Activated CD8-positive, alpha-beta T cell treated with anti-CD3 and anti-CD28 coated beads, Interleukin-2, amount 10 ng/mL, durations not matched to agents 7 days and 5 days (primary cell): ENCODE measurements at regions not wholly inside any gene's neighbourhood (a gene's known extent, or its start where the extent isn't known, plus 50 kb on each side); places are given as distances from the start of the nearest gene placed in this dataset.
"Not testable (repeated sequence)": the region's sequence is repeated elsewhere in the genome, so short reads cannot be mapped to it uniquely, and the experiment has no call there.

Source experiments
- ATAC-seq: fragments of 150-1000 bp; cut with Tn5 transposase; one replicate; pipeline ENCODE4 v1.10.0; 2021; ENCODE audit warnings: moderate library complexity
- CTCF ChIA-PET: fragments of 350-600 bp; sonication (Branson Sonifier 250); formaldehyde crosslinking; loops from one replicate; lab custom pipeline; 2021; ENCODE audit warnings: antibody characterized with exemption; lab: Charles Lee
- POLR2A ChIA-PET: fragments of 350-600 bp; sonication (Branson Sonifier 250); formaldehyde crosslinking; loops from one replicate; lab custom pipeline; 2021; ENCODE audit warnings: antibody characterized with exemption; lab: Charles Lee
- DNase-seq: peaks from one replicate; pipeline ENCODE4 v3.0.0-alpha.2; 2020
- H3K27ac Mint-ChIP-seq: one replicate; pipeline ENCODE4 v1.8.0; 2021; ENCODE audit warnings: mild to moderate bottlenecking, mixed read lengths
- H3K27me3 Mint-ChIP-seq: one replicate; pipeline ENCODE4 v1.8.0; 2021; ENCODE audit warnings: low read depth, mixed read lengths
- H3K36me3 Mint-ChIP-seq: one replicate; pipeline ENCODE4 v1.8.0; 2021; ENCODE audit warnings: low read depth, mixed read lengths
- H3K4me1 Mint-ChIP-seq: one replicate; pipeline ENCODE4 v1.8.0; 2021; ENCODE audit warnings: low read depth, mixed read lengths
- H3K4me3 Mint-ChIP-seq: one replicate; pipeline ENCODE4 v1.8.0; 2021; ENCODE audit warnings: mild to moderate bottlenecking, mixed read lengths
- H3K9me3 Mint-ChIP-seq: one replicate; pipeline ENCODE4 v1.8.0; 2022; ENCODE audit warnings: mixed read lengths; ENCODE audit not compliant: insufficient read depth

GRCh38 chr14:21825149-21825743 lies 151.6 kb upstream of the OR4E1 start:
- no peak overlapping the region for H3K27ac Mint-ChIP-seq
- H3K4me3 Mint-ChIP-seq: peak overlapping the region; percentile 35
- H3K27me3 Mint-ChIP-seq: peaks cover 35% of the 10 kb centered on the region
- POLR2A ChIA-PET: interaction anchor here (0.5 to 1.0 kb wide), 2 partner anchors 602 to 707 kb away, joined by 3 to 4 read pairs; no protein-coding TSS in a partner anchor
- no peaks in the 10 kb centered on the region for H3K36me3 Mint-ChIP-seq
- CTCF ChIA-PET: interaction anchor here (0.7 to 2.8 kb wide), 23 partner anchors 11 to 745 kb away, joined by 3 to 23 read pairs (median 4); no protein-coding TSS in a partner anchor
- ATAC-seq: peak; percentile 95
- H3K4me1 Mint-ChIP-seq: peaks cover 4% of the 10 kb centered on the region
- no peaks in the 10 kb centered on the region for H3K9me3 Mint-ChIP-seq
- peak; percentile 62 for DNase-seq

DNA sequence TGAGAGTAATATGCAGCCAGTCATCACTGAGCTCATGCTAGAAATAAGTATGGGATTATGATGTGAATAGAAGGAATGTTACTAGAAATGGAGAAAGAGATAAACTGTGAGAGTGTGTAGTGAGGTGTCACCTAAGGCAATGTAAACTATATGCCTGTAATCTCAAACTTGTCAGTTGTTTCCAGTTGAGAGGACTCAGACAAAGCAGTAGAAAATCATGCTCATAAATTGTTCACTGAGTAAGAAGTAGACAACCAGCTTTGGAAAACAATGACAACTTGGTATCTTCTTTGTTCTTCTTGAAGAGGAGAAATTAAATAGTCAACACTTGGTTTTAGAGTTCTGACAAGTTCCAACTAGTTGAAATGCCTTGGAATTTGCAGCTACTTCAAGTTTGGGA lies 148.5 kb upstream of the OR4E1 start:
- CTCF ChIA-PET: interaction anchor here (1.0 kb wide), 2 partner anchors 25 to 30 kb away, joined by 3 to 4 read pairs; no protein-coding TSS in a partner anchor
- POLR2A ChIA-PET: no interaction called here
- no peak for DNase-seq
- H3K27me3 Mint-ChIP-seq: peaks cover 29% of the 10 kb centered on the region
- peaks cover 4% of the 10 kb centered on the region for H3K4me1 Mint-ChIP-seq
- no peak overlapping the region for H3K4me3 Mint-ChIP-seq
- no peaks in the 10 kb centered on the region for H3K9me3 Mint-ChIP-seq
- no peak for ATAC-seq
- H3K36me3 Mint-ChIP-seq: no peaks in the 10 kb centered on the region
- H3K27ac Mint-ChIP-seq: no peak overlapping the region

GRCh38 chr14:21820631-21821030 lies 147.0 kb upstream of the OR4E1 start:
- no peak overlapping the region for H3K4me3 Mint-ChIP-seq
- peaks cover 4% of the 10 kb centered on the region for H3K4me1 Mint-ChIP-seq
- no peak overlapping the region for H3K27ac Mint-ChIP-seq
- CTCF ChIA-PET: interaction anchor here (1.0 to 2.7 kb wide), 3 partner anchors 52 to 750 kb away, joined by 4 to 6 read pairs (median 4); no protein-coding TSS in a partner anchor
- no peaks in the 10 kb centered on the region for H3K36me3 Mint-ChIP-seq
- no peaks in the 10 kb centered on the region for H3K9me3 Mint-ChIP-seq
- ATAC-seq: no peak
- no peak for DNase-seq
- peaks cover 28% of the 10 kb centered on the region for H3K27me3 Mint-ChIP-seq
- POLR2A ChIA-PET: no interaction called here

DNA sequence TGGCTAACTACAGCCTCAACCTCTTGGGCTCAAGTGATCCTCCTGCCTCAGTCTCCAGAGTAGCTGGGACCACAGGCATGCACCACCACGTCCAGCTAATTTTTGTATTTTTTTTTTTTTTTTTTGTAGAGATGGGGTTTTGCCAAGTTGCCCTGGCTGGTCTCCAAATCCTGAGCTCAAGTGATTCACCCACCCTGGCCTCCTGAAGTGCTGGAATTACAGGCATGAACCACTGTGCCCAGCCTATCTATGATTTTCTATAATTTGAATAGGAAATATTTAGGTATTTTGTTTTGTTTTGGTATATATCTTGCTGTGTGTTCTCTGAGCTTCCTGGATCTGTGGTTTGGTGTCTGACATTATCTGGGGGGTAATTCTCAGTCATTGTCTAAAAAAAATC lies 146.3 kb upstream of the OR4E1 start:
- H3K4me3 Mint-ChIP-seq, POLR2A ChIA-PET, H3K9me3 Mint-ChIP-seq, H3K4me1 Mint-ChIP-seq, ATAC-seq, DNase-seq, H3K27ac Mint-ChIP-seq, H3K36me3 Mint-ChIP-seq: not testable (repeated sequence)
- H3K27me3 Mint-ChIP-seq: peaks cover 29% of the 10 kb centered on the region
- CTCF ChIA-PET: interaction anchor here (0.6 to 2.7 kb wide), 5 partner anchors 20 to 1163 kb away, joined by 3 to 6 read pairs (median 4); no protein-coding TSS in a partner anchor

GRCh38 chr14:21817010-21817409 lies 143.4 kb upstream of the OR4E1 start:
- H3K9me3 Mint-ChIP-seq, DNase-seq, H3K4me1 Mint-ChIP-seq, H3K4me3 Mint-ChIP-seq, POLR2A ChIA-PET, H3K27ac Mint-ChIP-seq, H3K36me3 Mint-ChIP-seq, ATAC-seq: not testable (repeated sequence)
- H3K27me3 Mint-ChIP-seq: peaks cover 27% of the 10 kb centered on the region
- CTCF ChIA-PET: interaction anchor here (0.9 kb wide), 1 partner anchor 41 kb away, joined by 3 read pairs; no protein-coding TSS in a partner anchor

DNA sequence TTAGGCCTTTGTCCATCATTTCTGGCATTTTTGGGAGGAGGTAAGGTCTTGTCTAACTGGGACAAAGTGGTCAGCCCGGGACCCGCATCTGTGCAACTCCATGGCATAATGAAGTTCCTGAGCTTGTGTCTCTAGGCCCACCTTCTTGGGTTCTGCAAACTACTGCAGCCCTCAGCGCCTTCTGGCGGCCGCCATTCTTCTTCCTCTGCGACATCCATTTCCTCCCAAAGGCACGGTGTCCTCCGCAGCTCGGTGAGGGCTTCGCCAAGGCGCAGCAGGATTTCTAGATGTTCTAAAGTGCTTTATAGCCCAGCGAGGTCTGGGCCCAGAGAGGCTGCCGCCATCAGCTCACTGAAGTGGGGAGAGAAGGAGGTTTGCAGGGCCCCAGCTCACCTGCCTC lies 134.4 kb upstream of the OR4E1 start:
- DNase-seq: no peak
- no peak overlapping the region for H3K4me3 Mint-ChIP-seq
- no peak overlapping the region for H3K27ac Mint-ChIP-seq
- ChIA-PET POLR2A (no interaction called here), CTCF (interaction anchor here (1.6 kb wide), 1 partner anchor 17 kb away, joined by 6 read pairs; no protein-coding TSS in a partner anchor)
- H3K4me1 Mint-ChIP-seq: no peaks in the 10 kb centered on the region
- no peaks in the 10 kb centered on the region for H3K9me3 Mint-ChIP-seq
- no peaks in the 10 kb centered on the region for H3K36me3 Mint-ChIP-seq
- ATAC-seq: no peak
- H3K27me3 Mint-ChIP-seq: peaks cover 19% of the 10 kb centered on the region

GRCh38 chr14:21804981-21805380 lies 131.4 kb upstream of the OR4E1 start:
- ChIA-PET POLR2A (no interaction called here), CTCF (interaction anchor here (1.5 kb wide), 1 partner anchor 37 kb away, joined by 3 read pairs; no protein-coding TSS in a partner anchor)
- Mint-ChIP-seq H3K36me3 (no peaks in the 10 kb centered on the region), H3K27ac (no peak overlapping the region), H3K27me3 (peaks cover 15% of the 10 kb centered on the region), H3K9me3 (no peaks in the 10 kb centered on the region), H3K4me1 (no peaks in the 10 kb centered on the region), H3K4me3 (no peak overlapping the region)
- DNase-seq (no peak), ATAC-seq (no peak)

- DNase-seq: no peak
- Mint-ChIP-seq H3K27me3 (peaks cover 11% of the 10 kb centered on the region), H3K4me3 (no peak overlapping the region), H3K27ac (no peak overlapping the region), H3K4me1 (no peaks in the 10 kb centered on the region), H3K9me3 (no peaks in the 10 kb centered on the region), H3K36me3 (no peaks in the 10 kb centered on the region)
- ChIA-PET CTCF (interaction anchor here (1.2 kb wide), 1 partner anchor 54 kb away, joined by 3 read pairs; no protein-coding TSS in a partner anchor), POLR2A (no interaction called here)
- ATAC-seq: no peak
These were observed 128.8 kb upstream of the OR4E1 start for GRCh38 chr14:21802441-21802840.

GRCh38 chr14:21796916-21797315 lies 123.3 kb upstream of the OR4E1 start:
- DNase-seq (no peak), ATAC-seq (peak; percentile 39)
- CTCF ChIA-PET: interaction anchor here (1.4 to 1.7 kb wide), 2 partner anchors 28 to 773 kb away, joined by 4 to 6 read pairs; no protein-coding TSS in a partner anchor
- POLR2A ChIA-PET: no interaction called here
- Mint-ChIP-seq H3K9me3 (peaks cover 6% of the 10 kb centered on the region), H3K27me3 (peaks cover 13% of the 10 kb centered on the region), H3K4me1 (peaks cover 2% of the 10 kb centered on the region), H3K27ac (no peak overlapping the region), H3K4me3 (peak overlapping the region; percentile 25), H3K36me3 (no peaks in the 10 kb centered on the region)

DNA sequence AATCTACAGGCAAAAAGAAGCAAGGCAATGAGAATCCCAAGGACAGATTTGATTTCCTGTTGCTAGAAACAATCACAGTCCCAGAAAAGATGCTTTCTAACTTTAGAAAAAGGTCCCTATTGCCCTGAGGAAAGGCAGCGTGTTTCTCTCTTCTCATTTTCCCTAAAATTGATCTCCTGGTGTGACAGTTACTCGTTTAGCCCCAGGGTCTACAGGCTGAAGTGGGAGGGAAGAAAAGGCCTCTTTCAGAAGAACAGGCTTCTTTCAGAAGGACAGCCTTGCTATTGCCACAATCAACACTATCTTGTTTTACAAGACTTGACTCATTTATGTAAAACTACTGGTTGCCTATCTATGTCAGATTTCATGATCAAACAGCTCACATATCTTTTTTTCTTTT lies 121.8 kb upstream of the OR4E1 start:
- DNase-seq (no peak), ATAC-seq (no peak)
- POLR2A ChIA-PET: no interaction called here
- peaks cover 6% of the 10 kb centered on the region for H3K9me3 Mint-ChIP-seq
- no peak overlapping the region for H3K27ac Mint-ChIP-seq
- peaks cover 13% of the 10 kb centered on the region for H3K27me3 Mint-ChIP-seq
- CTCF ChIA-PET: interaction anchor here (1.0 to 1.6 kb wide), 2 partner anchors 16 to 47 kb away, joined by 3 to 6 read pairs; no protein-coding TSS in a partner anchor
- peaks cover 7% of the 10 kb centered on the region for H3K4me1 Mint-ChIP-seq
- no peak overlapping the region for H3K4me3 Mint-ChIP-seq
- no peaks in the 10 kb centered on the region for H3K36me3 Mint-ChIP-seq

GRCh38 chr14:21791749-21792148 lies 118.1 kb upstream of the OR4E1 start:
- ChIA-PET CTCF (interaction anchor here (1.7 kb wide), 1 partner anchor 24 kb away, joined by 6 read pairs; no protein-coding TSS in a partner anchor), POLR2A (no interaction called here)
- H3K36me3 Mint-ChIP-seq: no peaks in the 10 kb centered on the region
- H3K27ac Mint-ChIP-seq: no peak overlapping the region
- ATAC-seq (no peak), DNase-seq (no peak)
- H3K4me3 Mint-ChIP-seq: no peak overlapping the region
- H3K9me3 Mint-ChIP-seq: peaks cover 4% of the 10 kb centered on the region
- peaks cover 7% of the 10 kb centered on the region for H3K4me1 Mint-ChIP-seq
- H3K27me3 Mint-ChIP-seq: peaks cover 9% of the 10 kb centered on the region

GRCh38 chr14:21788687-21789086 lies 115.1 kb upstream of the OR4E1 start:
- H3K4me1 Mint-ChIP-seq, DNase-seq, H3K27me3 Mint-ChIP-seq, CTCF ChIA-PET, H3K9me3 Mint-ChIP-seq, H3K36me3 Mint-ChIP-seq, ATAC-seq, H3K4me3 Mint-ChIP-seq, H3K27ac Mint-ChIP-seq, POLR2A ChIA-PET: not testable (repeated sequence)
